HG02759 (cell line): ENCODE measurements at regions not wholly inside any gene's neighbourhood (a gene's known extent, or its start where the extent isn't known, plus 50 kb on each side); places are given as distances from the start of the nearest gene placed in this dataset.
"Not testable (repeated sequence)": the region's sequence is repeated elsewhere in the genome, so short reads cannot be mapped to it uniquely, and the experiment has no call there.

ENCODE experiments used
- ATAC-seq: cut with Tn5 transposase; IDR thresholded peaks from one replicate; pipeline ENCODE4 v1.9.1; 2021; ENCODE audit warnings: mild to moderate bottlenecking, moderate library complexity; ENCODE audit not compliant: unreplicated experiment

GRCh38 chr9:119688547-119688946 is 319.3 kb upstream of the BRINP1 start:
- ATAC-seq = no peak

GRCh38 chr9:119677811-119678505 is 308.7 kb upstream of the BRINP1 start:
- ATAC-seq = no peak

- ATAC-seq = no peak
Measured at GRCh38 chr9:119675951-119676350, 306.7 kb upstream of the BRINP1 start.

GRCh38 chr9:119672763-119673162 is 303.5 kb upstream of the BRINP1 start:
- ATAC-seq = not testable (repeated sequence)

GRCh38 chr9:119667916-119668315 is 298.7 kb upstream of the BRINP1 start:
- ATAC-seq = no peak

- ATAC-seq = no peak
Measured at GRCh38 chr9:119667163-119667562, 297.9 kb upstream of the BRINP1 start.

GRCh38 chr9:119662329-119662728 is 293.1 kb upstream of the BRINP1 start:
- ATAC-seq = no peak

- no peak for ATAC-seq
Measured at GRCh38 chr9:119652931-119653330, 283.7 kb upstream of the BRINP1 start.

GRCh38 chr9:119649205-119649604 is 280.0 kb upstream of the BRINP1 start:
- no peak for ATAC-seq

- ATAC-seq = no peak
Measured at GRCh38 chr9:119639287-119639955, 270.2 kb upstream of the BRINP1 start.

- no peak for ATAC-seq
Measured at GRCh38 chr9:119634006-119634405, 264.8 kb upstream of the BRINP1 start.

- ATAC-seq = no peak
Measured at GRCh38 chr9:119611565-119611964, 242.3 kb upstream of the BRINP1 start.

- no peak for ATAC-seq
Measured at GRCh38 chr9:119609277-119609971, 240.2 kb upstream of the BRINP1 start.

- ATAC-seq = no peak
Measured at GRCh38 chr9:119601632-119602031, 232.4 kb upstream of the BRINP1 start.

- ATAC-seq = no peak
Measured at GRCh38 chr9:119597499-119597898, 228.3 kb upstream of the BRINP1 start.

GRCh38 chr9:119596703-119597102 is 227.5 kb upstream of the BRINP1 start:
- ATAC-seq = no peak

GRCh38 chr9:119588874-119589744 is 219.9 kb upstream of the BRINP1 start:
- ATAC-seq = no peak

- no peak for ATAC-seq
Measured at GRCh38 chr9:119577881-119578280, 208.6 kb upstream of the BRINP1 start.

GRCh38 chr9:119559986-119560385 is 190.8 kb upstream of the BRINP1 start:
- ATAC-seq = no peak

- no peak for ATAC-seq
Measured at GRCh38 chr9:119559056-119559455, 189.8 kb upstream of the BRINP1 start.
